Heart right ventricle (tissue), 16 donors: ENCODE measurements at regions not wholly inside any gene's neighbourhood (a gene's known extent, or its start where the extent isn't known, plus 50 kb on each side); places are given as distances from the start of the nearest gene placed in this dataset.

ENCODE experiments used
- ATAC-seq, 8 donors: fragments of 200-7000 bp; cut with Tn5 transposase; one replicate each; pipeline ENCODE4 v1.9.1; 2020; ENCODE audit warnings: mild to moderate bottlenecking in 8 of 8, moderate library complexity in 8 of 8, moderate number of reproducible peaks in 1 of 8
- DNase-seq, 2 donors: peaks; one replicate each; pipeline ENCODE4 v3.0.0-alpha.2; 2020
- H3K27ac ChIP-seq, 10 donors: fragments of 200-600 bp; sonication (generic) in 2 of 10; one replicate each; pipeline versions ENCODE4 v1.5.0 to v1.8.0; 2020 to 2022; ENCODE audit warnings: mild to moderate bottlenecking in 3 of 10
- H3K27me3 ChIP-seq, 7 donors: fragments of 200-600 bp; one replicate each; pipeline ENCODE4 v1.8.0; 2021 to 2022; ENCODE audit warnings: mild to moderate bottlenecking in 2 of 7
- H3K36me3 ChIP-seq, 9 donors: fragments of 200-600 bp; sonication (generic) in 1 of 9; one replicate each; pipeline versions ENCODE4 v1.5.0 to v1.8.0; 2020 to 2022; ENCODE audit warnings: mild to moderate bottlenecking in 2 of 9
- H3K4me1 ChIP-seq, 9 donors: fragments of 200-600 bp; sonication (generic) in 1 of 9; one replicate each; pipeline versions ENCODE4 v1.5.0 to v1.8.0; 2020 to 2022; ENCODE audit warnings: mild to moderate bottlenecking in 4 of 9
- H3K4me3 ChIP-seq, 10 donors: fragments of 200-600 bp; sonication (generic) in 2 of 10; one replicate each; pipeline versions ENCODE4 v1.5.0 to v1.8.0; 2020 to 2022; ENCODE audit warnings: mild to moderate bottlenecking in 7 of 10, moderate library complexity in 2 of 10
- H3K9me3 ChIP-seq, 11 donors: fragments of 200-600 bp in 10 of 11; sonication (generic) in 2 of 11; one replicate each; pipeline versions ENCODE4 v1.5.0 to v1.8.0; 2013 to 2022; ENCODE audit warnings: mild to moderate bottlenecking in 2 of 11, control low read depth in 1 of 11, moderate library complexity in 1 of 11
- CTCF ChIP-seq, 9 donors: fragments of 200-600 bp; sonication (generic) in 2 of 9; IDR thresholded peaks; one replicate each; pipeline versions ENCODE4 v1.5.0 to v1.8.0; 2021 to 2022; ENCODE audit warnings: antibody characterized with exemption in 9 of 9, mild to moderate bottlenecking in 5 of 9, moderate library complexity in 1 of 9
- WGBS, 2 donors: extraction: QIAGEN DNeasy Blood & Tissue Kit; methylation state at CpG; one replicate each; pipeline ENCODE4 v1.1.7; 2013; ENCODE audit warnings: inconsistent platforms in 1 of 2; 5-methylcytosine and 5-hydroxymethylcytosine counted together
- intact Hi-C, 10 donors: fragments of 100-400 bp; cut with DNase I; formaldehyde crosslinking; loops; one replicate each; pipeline versions ENCODE4 v1.11.1 to v1.14.2; 2022
- donor health status: Arrhythmogenic right ventricular cardiomyopathy.
- donor health status: ischemic (EF 13 %, LVEDD 7.1; RV severe dilation, severe dysfunction).
- donor health status: healthy with polysubstance abuse.
- donor health status: DM: no; HTN: yes; CAD: no.
- donor health status: DM: no; HTN: no; CAD: no.
- donor health status: ischemic (EF 25% LVEDD 6.9; RV normal size, moderate dysfunction).
- donor health status: ischemic (EF 25% LVEDD 5.7; RV mildly dilated, moderate dysfunction).
- donor health status: healthy.
- donor health status: DM: yes; HTN: yes; CAD: no.
- donor health status: Ischemic cardiomyopathy.
- donor health status: ischemic (EF 35%, LVEDD 5.7; RV mildly dilated, moderate dysfunction).
- donor health status: nonischemic (EF 11% LVEDD 7.7; RV severe dilation, severe dysfunction).
- donor health status: DM: yes; HTN: yes; CAD: no.
- donor health status: PGD.
- donor health status: ischemic (EF 29% LVEDD 5.4; RV normal size, mild dysfunction).
- donor health status: nonischemic (EF 23%, LVEDD 6.1; RV moderate dilation, normal function).

DNA sequence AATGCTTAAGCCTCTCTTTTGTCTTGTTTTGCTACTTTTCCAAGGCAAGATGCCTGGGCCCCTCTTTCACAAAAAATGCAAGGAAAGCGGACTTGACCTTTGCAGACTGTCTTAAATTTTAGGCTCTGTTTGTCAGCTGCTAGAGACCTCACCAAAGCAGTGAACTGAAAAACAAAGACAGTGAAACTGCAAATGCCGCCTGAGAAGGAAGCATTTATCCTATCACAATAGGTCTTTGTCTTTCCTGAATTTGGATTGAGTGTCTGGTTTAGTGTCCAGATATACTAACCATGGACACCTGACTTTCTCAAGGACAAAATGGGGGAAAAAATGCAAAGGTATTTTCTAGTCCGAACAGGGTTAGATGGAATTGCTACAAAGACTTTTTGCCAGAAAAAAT, 256.9 kb downstream of the INHBA start:
- ATAC-seq (no peak), DNase-seq (no peak)
- Histone ChIP-seq H3K9me3 (no peaks in the 10 kb centered on the region), H3K4me1 (peaks cover 2 to 20% (median 10%) of the 10 kb centered on the region in 9 donors), H3K27me3 (no peaks in the 10 kb centered on the region), H3K36me3 (no peaks in the 10 kb centered on the region), H3K4me3 (no peak overlapping the region), H3K27ac (no peak overlapping the region)
- no peak for TF ChIP-seq CTCF (IDR thresholded peaks at IDR 0.05)
- intact Hi-C loops = no loop called here
- WGBS, 2 donors = 83 to 85% methylated on average over 3 of the region's 3 CpGs

DNA sequence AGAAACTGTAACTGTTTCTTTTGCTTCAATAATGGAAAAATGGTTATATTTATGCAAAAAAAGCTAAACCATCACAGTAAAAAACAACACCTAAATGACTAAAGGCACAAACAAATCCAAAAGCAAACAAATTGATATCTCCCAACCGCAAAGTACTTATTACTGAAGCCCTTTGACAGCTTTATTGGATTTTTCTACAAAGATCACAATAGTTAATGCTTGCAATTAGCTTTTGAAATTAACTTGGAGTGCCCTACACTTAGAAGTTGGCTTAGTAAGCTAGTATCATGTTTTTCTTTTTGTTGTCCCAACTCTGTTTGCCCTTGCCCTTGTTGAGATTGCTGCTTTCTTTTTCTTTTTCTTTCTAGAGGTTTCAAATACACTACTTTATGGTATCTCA, 257.5 kb downstream of the INHBA start:
- ATAC-seq (no peak), DNase-seq (no peak)
- H3K4me3 ChIP-seq = no peak overlapping the region
- no peaks in the 10 kb centered on the region for H3K36me3 ChIP-seq
- WGBS, 2 donors = 90 to 94% methylated on average over 1 of the region's 1 CpG
- intact Hi-C loops = no loop called here
- no peaks in the 10 kb centered on the region for H3K27me3 ChIP-seq
- TF ChIP-seq CTCF (IDR thresholded peaks at IDR 0.05) = no peak
- H3K27ac ChIP-seq = no peak overlapping the region
- peaks cover 2 to 20% (median 10%) of the 10 kb centered on the region in 9 donors for H3K4me1 ChIP-seq
- no peaks in the 10 kb centered on the region for H3K9me3 ChIP-seq

DNA sequence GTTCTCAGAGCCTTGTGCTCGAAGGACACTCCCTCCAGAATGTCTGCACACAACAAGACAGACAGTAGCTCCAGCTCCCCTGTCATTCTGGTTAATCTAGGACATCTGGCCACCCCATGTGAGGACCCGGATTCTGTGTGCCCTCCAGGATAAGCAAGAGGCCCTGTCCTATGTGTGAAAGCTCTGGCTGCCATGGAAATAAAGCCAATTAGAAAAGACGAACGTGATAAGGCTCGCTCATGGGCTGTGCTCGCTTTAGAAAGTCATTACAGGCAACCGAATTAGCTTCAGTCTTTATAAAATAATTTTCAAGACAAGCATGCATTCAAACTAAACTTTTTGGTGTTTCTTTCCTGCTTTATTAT, 263.4 kb downstream of the INHBA start:
- ATAC-seq (no peak), DNase-seq (no peak)
- Histone ChIP-seq H3K27me3 (no peaks in the 10 kb centered on the region), H3K4me3 (no peak overlapping the region), H3K36me3 (no peaks in the 10 kb centered on the region), H3K27ac (no peak overlapping the region), H3K4me1 (peaks cover 0 to 7% (median 0%) of the 10 kb centered on the region in 9 donors), H3K9me3 (peaks cover 0 to 5% (median 0%) of the 10 kb centered on the region in 11 donors)
- TF ChIP-seq CTCF (IDR thresholded peaks at IDR 0.05) = no peak
- intact Hi-C loops = no loop called here
- 66 to 71% methylated on average over 7 of the region's 7 CpGs for WGBS, 2 donors

DNA sequence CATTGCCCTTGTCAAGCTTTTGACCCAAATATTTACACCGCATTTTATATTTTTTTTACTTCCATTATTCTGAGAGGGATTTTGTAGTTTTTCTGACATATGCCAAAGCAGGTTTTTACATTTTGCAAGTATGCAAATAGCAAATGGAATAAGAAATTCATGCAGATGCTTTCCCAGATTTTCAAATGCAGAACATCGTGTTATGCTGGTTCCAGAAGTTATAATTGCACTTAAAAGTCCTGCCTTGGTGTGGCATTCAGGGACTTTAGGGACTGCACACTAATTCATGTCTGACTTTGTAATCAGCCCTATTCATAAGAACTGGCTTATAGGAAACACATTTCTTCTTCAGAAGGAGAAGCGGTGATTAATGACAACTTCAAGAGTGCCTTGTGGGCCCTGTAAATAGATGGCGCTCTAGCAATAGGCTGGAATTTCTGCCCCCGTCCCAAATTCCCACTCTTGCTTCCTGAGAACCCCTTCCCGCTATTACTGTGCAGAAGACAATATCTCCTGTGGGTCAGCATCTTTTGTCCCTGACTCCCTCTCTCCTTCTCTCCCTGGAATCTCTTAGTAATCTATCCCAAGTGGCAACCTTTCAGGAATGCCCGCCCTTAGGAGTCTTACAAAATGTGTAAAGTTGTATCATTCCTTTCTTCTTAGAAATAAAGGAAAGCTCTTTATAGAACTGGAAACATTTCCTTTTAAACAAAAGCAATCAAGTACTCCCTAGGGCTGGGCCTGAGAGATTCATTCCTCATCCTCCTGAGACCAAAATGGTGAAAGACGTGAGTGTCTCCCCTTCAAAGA, 264.0 kb downstream of the INHBA start:
- no peak for TF ChIP-seq CTCF (IDR thresholded peaks at IDR 0.05)
- DNase-seq = no peak
- peaks cover 0 to 7% (median 0%) of the 10 kb centered on the region in 9 donors for H3K4me1 ChIP-seq
- no peaks in the 10 kb centered on the region for H3K27me3 ChIP-seq
- H3K36me3 ChIP-seq = no peaks in the 10 kb centered on the region
- peaks cover 0 to 5% (median 0%) of the 10 kb centered on the region in 11 donors for H3K9me3 ChIP-seq
- intact Hi-C loops = no loop called here
- H3K27ac ChIP-seq = no peak overlapping the region
- no peak for ATAC-seq
- WGBS, 2 donors = 83 to 85% methylated on average over 8 of the region's 8 CpGs
- H3K4me3 ChIP-seq = no peak overlapping the region
